ENCODE measurements at regions not wholly inside any gene's neighbourhood (a gene's known extent, or its start where the extent isn't known, plus 50 kb on each side); places are given as distances from the start of the nearest gene placed in this dataset.

- Mint-ChIP-seq H3K36me3 (no peaks in the 10 kb centered on the region), H3K9me3 (peaks cover 0 to 11% (median 2%) of the 10 kb centered on the region in 7 donors), H3K4me3 (no peak overlapping the region), H3K4me1 (no peaks in the 10 kb centered on the region), H3K27me3 (no peaks in the 10 kb centered on the region), H3K27ac (no peak overlapping the region)
- Histone ChIP-seq H3K27ac (ENCODE audit: insufficient read depth, low read length, poor library complexity, severe bottlenecking) (no peak overlapping the region), H3K4me3 (ENCODE audit: low read depth, low read length) (no peak overlapping the region), H3K27me3 (ENCODE audit: control insufficient read depth, insufficient read depth, low read length) (no peaks in the 10 kb centered on the region), H3K36me3 (ENCODE audit: control insufficient read depth, insufficient read depth, low read length) (no peaks in the 10 kb centered on the region), H3K4me1 (ENCODE audit: control insufficient read depth, insufficient read depth, low read length, poor library complexity, severe bottlenecking) (no peaks in the 10 kb centered on the region), H3K9me3 (ENCODE audit: control insufficient read depth in 2 of 2, low read length in 2 of 2) (no peaks in the 10 kb centered on the region)
- DNase-seq, result no peak
- ATAC-seq (ENCODE audit: low read depth in 2 of 2), result no peak
These were observed 480.9 kb upstream of the NOX3 start for GRCh38 chr6:155936551-155936950.

DNA sequence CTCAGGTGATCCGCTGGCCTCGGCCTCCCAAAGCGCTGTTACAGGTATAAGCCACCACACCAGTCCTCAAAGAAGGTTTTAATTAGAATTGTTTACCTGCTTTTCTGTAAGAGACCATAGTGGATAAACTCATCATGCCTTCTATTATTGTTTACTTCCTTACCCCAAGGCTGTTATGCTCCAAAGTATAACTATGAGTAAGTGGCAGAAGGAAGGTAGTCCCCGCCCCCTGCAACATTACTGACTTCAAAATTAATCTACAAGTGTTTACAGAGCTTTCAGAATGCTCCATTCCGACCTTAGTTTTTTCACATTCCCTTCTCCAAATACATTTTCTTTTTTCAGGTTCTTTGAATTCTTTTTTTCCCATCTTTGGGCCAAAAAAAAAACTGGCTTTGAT lies 480.5 kb upstream of the NOX3 start:
- peaks cover 0 to 6% (median 2%) of the 10 kb centered on the region in 7 donors for H3K9me3 Mint-ChIP-seq
- Histone ChIP-seq H3K27ac (ENCODE audit: insufficient read depth, low read length, poor library complexity, severe bottlenecking) (no peak overlapping the region), H3K36me3 (ENCODE audit: control insufficient read depth, insufficient read depth, low read length) (no peaks in the 10 kb centered on the region), H3K9me3 (ENCODE audit: control insufficient read depth in 2 of 2, low read length in 2 of 2) (no peaks in the 10 kb centered on the region), H3K4me1 (ENCODE audit: control insufficient read depth, insufficient read depth, low read length, poor library complexity, severe bottlenecking) (no peaks in the 10 kb centered on the region), H3K27me3 (ENCODE audit: control insufficient read depth, insufficient read depth, low read length) (no peaks in the 10 kb centered on the region), H3K4me3 (ENCODE audit: low read depth, low read length) (no peak overlapping the region)
- no peak for DNase-seq
- no peak overlapping the region for H3K27ac Mint-ChIP-seq
- H3K36me3 Mint-ChIP-seq, result no peaks in the 10 kb centered on the region
- no peak overlapping the region for H3K4me3 Mint-ChIP-seq
- no peaks in the 10 kb centered on the region for H3K27me3 Mint-ChIP-seq
- no peaks in the 10 kb centered on the region for H3K4me1 Mint-ChIP-seq
- ATAC-seq (ENCODE audit: low read depth in 2 of 2), result no peak

DNA sequence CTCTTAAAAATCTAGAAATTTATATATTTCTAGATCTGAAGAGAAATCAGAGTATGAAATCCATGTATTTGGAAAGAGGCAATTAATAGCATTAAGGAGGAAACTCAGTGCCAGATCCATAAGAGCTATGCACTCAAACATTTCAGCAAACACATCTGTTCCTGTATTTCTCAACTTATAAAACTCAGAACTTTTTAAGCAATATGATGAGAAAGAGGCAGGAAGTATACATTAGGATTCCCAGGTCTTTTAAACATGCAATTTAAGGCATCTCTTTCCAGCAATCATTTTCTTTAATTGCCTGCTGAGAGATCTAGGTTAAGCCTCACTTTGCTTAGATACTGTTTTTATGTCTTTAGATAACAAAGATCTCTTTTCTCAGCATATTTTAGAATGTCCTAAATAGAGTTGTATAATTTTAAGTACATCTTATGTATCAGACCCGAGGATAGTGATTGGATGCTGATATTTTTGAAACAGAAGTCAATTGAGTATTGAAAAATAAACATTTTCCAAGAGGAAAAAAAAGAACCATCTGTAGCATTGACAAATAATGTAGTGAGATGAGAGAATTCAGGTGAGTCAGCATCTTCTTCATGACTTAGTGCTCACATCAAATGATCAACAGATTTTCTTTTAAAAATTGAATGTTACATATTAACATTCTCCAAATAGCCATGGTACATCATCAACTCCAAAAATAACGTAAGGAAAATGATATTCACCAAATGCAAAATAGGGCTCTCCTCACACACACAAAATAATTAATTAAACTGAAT lies 461.4 kb upstream of the NOX3 start:
- Histone ChIP-seq H3K4me3 (ENCODE audit: low read depth, low read length) (no peak overlapping the region), H3K36me3 (ENCODE audit: control insufficient read depth, insufficient read depth, low read length) (no peaks in the 10 kb centered on the region), H3K9me3 (ENCODE audit: control insufficient read depth in 2 of 2, low read length in 2 of 2) (no peaks in the 10 kb centered on the region), H3K4me1 (ENCODE audit: control insufficient read depth, insufficient read depth, low read length, poor library complexity, severe bottlenecking) (no peaks in the 10 kb centered on the region), H3K27ac (ENCODE audit: insufficient read depth, low read length, poor library complexity, severe bottlenecking) (no peak overlapping the region), H3K27me3 (ENCODE audit: control insufficient read depth, insufficient read depth, low read length) (no peaks in the 10 kb centered on the region)
- Mint-ChIP-seq H3K36me3 (no peaks in the 10 kb centered on the region), H3K4me1 (no peaks in the 10 kb centered on the region), H3K27ac (no peak overlapping the region), H3K27me3 (no peaks in the 10 kb centered on the region), H3K4me3 (no peak overlapping the region), H3K9me3 (peaks cover 0 to 2% (median 0%) of the 10 kb centered on the region in 7 donors)
- ATAC-seq (ENCODE audit: low read depth in 2 of 2) (no peak), DNase-seq (no peak)

DNA sequence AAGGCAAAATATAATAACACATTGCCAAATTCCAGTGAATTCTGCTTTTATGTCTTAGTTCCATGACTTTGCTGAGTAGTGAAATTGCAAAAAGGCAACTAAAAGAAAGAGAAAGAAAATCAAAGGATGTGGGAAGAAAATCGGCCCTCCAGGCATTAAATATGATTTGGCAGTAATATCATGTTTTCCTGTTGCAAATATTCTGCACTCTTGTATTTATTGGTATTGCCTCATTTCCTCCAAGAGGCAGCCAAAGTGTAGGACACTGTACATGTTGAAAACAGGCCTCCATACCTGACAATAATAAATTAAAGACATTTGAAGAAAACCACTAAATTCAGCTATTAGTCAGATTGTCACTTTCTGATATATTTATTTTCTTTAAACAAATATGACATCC lies 460.0 kb upstream of the NOX3 start:
- no peaks in the 10 kb centered on the region for H3K9me3 ChIP-seq (ENCODE audit: control insufficient read depth in 2 of 2, low read length in 2 of 2)
- peaks cover 3% of the 10 kb centered on the region for H3K27me3 Mint-ChIP-seq
- DNase-seq (no peak), ATAC-seq (ENCODE audit: low read depth in 2 of 2) (no peak)
- no peaks in the 10 kb centered on the region for H3K4me1 ChIP-seq (ENCODE audit: control insufficient read depth, insufficient read depth, low read length, poor library complexity, severe bottlenecking)
- no peak overlapping the region for H3K27ac Mint-ChIP-seq
- no peak overlapping the region for H3K4me3 ChIP-seq (ENCODE audit: low read depth, low read length)
- no peaks in the 10 kb centered on the region for H3K36me3 ChIP-seq (ENCODE audit: control insufficient read depth, insufficient read depth, low read length)
- H3K36me3 Mint-ChIP-seq, result no peaks in the 10 kb centered on the region
- H3K4me3 Mint-ChIP-seq, result no peak overlapping the region
- H3K9me3 Mint-ChIP-seq, result peaks cover 0 to 6% (median 2%) of the 10 kb centered on the region in 7 donors
- H3K27ac ChIP-seq (ENCODE audit: insufficient read depth, low read length, poor library complexity, severe bottlenecking), result no peak overlapping the region
- no peaks in the 10 kb centered on the region for H3K4me1 Mint-ChIP-seq
- H3K27me3 ChIP-seq (ENCODE audit: control insufficient read depth, insufficient read depth, low read length), result no peaks in the 10 kb centered on the region

DNA sequence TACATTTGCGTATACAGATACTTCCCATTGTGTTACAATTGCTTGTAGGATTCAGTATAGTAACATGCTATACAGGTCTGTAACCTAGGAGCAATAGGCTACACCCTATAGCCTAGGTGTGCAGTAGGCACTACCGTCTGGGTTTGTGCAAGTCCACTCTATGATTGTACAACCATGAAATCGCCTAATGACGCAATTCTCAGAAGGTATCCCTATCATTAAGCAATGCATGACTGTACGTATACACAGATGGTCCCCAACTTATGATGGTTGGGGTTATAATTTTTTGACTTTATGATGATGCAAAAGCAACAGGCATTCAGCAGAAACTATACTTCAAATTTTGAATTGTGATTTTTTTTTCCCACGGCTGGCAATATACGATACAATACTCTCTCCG lies 458.2 kb upstream of the NOX3 start:
- Mint-ChIP-seq H3K4me3 (no peak overlapping the region), H3K36me3 (no peaks in the 10 kb centered on the region)
- no peaks in the 10 kb centered on the region for H3K27me3 ChIP-seq (ENCODE audit: control insufficient read depth, insufficient read depth, low read length)

GRCh38 chr6:155909710-155910109 lies 454.1 kb upstream of the NOX3 start:
- DNase-seq (no peak), ATAC-seq (ENCODE audit: low read depth in 2 of 2) (no peak)
- no peaks in the 10 kb centered on the region for H3K4me1 ChIP-seq (ENCODE audit: control insufficient read depth, insufficient read depth, low read length, poor library complexity, severe bottlenecking)

More for the DNA sequence above, 458.2 kb upstream of the NOX3 start:
- ATAC-seq (ENCODE audit: low read depth in 2 of 2), result no peak
- H3K4me1 ChIP-seq (ENCODE audit: control insufficient read depth, insufficient read depth, low read length, poor library complexity, severe bottlenecking), result no peaks in the 10 kb centered on the region
- Mint-ChIP-seq H3K27ac (no peak overlapping the region), H3K4me1 (no peaks in the 10 kb centered on the region), H3K27me3 (peaks cover 4% of the 10 kb centered on the region), H3K9me3 (peaks cover 0 to 8% (median 3%) of the 10 kb centered on the region in 7 donors)
- no peak overlapping the region for H3K4me3 ChIP-seq (ENCODE audit: low read depth, low read length)
- DNase-seq, result no peak
- no peak overlapping the region for H3K27ac ChIP-seq (ENCODE audit: insufficient read depth, low read length, poor library complexity, severe bottlenecking)
- no peaks in the 10 kb centered on the region for H3K36me3 ChIP-seq (ENCODE audit: control insufficient read depth, insufficient read depth, low read length)
- H3K9me3 ChIP-seq (ENCODE audit: control insufficient read depth in 2 of 2, low read length in 2 of 2), result no peaks in the 10 kb centered on the region

DNA sequence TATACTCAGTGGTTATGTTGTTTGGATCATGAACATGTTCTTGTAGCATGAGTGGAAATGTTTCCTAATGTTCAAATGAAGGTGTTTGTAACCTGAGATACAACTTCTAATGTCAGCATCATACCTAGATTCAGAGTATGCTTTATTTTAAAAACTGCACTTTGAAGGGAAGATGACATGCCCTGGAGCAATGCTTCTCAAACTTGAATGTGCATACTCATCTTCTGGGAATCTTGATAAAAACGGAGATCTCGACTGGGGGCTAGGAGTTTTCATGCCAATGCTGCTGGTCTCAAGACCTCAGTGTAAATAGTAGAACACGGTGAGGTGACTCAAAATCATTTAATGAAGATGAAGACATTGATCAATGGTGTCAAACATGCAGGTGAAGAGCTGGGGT lies 440.0 kb upstream of the NOX3 start:
- no peaks in the 10 kb centered on the region for H3K36me3 Mint-ChIP-seq
- DNase-seq (no peak), ATAC-seq (ENCODE audit: low read depth in 2 of 2) (no peak)
- no peaks in the 10 kb centered on the region for H3K9me3 Mint-ChIP-seq
- Histone ChIP-seq H3K4me1 (ENCODE audit: control insufficient read depth, insufficient read depth, low read length, poor library complexity, severe bottlenecking) (no peaks in the 10 kb centered on the region), H3K4me3 (ENCODE audit: low read depth, low read length) (no peak overlapping the region), H3K27ac (ENCODE audit: insufficient read depth, low read length, poor library complexity, severe bottlenecking) (no peak overlapping the region), H3K36me3 (ENCODE audit: control insufficient read depth, insufficient read depth, low read length) (no peaks in the 10 kb centered on the region), H3K27me3 (ENCODE audit: control insufficient read depth, insufficient read depth, low read length) (no peaks in the 10 kb centered on the region), H3K9me3 (ENCODE audit: control insufficient read depth in 2 of 2, low read length in 2 of 2) (no peaks in the 10 kb centered on the region)
- H3K27ac Mint-ChIP-seq, result no peak overlapping the region
- H3K4me1 Mint-ChIP-seq, result no peaks in the 10 kb centered on the region
- H3K27me3 Mint-ChIP-seq, result no peaks in the 10 kb centered on the region
- H3K4me3 Mint-ChIP-seq, result no peak overlapping the region

More at GRCh38 chr6:155909710-155910109, 454.1 kb upstream of the NOX3 start:
- no peaks in the 10 kb centered on the region for H3K36me3 ChIP-seq (ENCODE audit: control insufficient read depth, insufficient read depth, low read length)
- Mint-ChIP-seq H3K27ac (no peak overlapping the region), H3K36me3 (no peaks in the 10 kb centered on the region), H3K27me3 (peaks cover 10% of the 10 kb centered on the region), H3K9me3 (peaks cover 2 to 12% (median 11%) of the 10 kb centered on the region in 7 donors), H3K4me3 (no peak overlapping the region), H3K4me1 (no peaks in the 10 kb centered on the region)
- H3K4me3 ChIP-seq (ENCODE audit: low read depth, low read length), result no peak overlapping the region
- H3K27ac ChIP-seq (ENCODE audit: insufficient read depth, low read length, poor library complexity, severe bottlenecking), result no peak overlapping the region
- no peaks in the 10 kb centered on the region for H3K9me3 ChIP-seq (ENCODE audit: control insufficient read depth in 2 of 2, low read length in 2 of 2)
- no peaks in the 10 kb centered on the region for H3K27me3 ChIP-seq (ENCODE audit: control insufficient read depth, insufficient read depth, low read length)

GRCh38 chr6:155894758-155895157 lies 439.1 kb upstream of the NOX3 start:
- Mint-ChIP-seq H3K9me3 (no peaks in the 10 kb centered on the region), H3K36me3 (no peaks in the 10 kb centered on the region), H3K4me3 (no peak overlapping the region), H3K27ac (no peak overlapping the region), H3K4me1 (no peaks in the 10 kb centered on the region), H3K27me3 (no peaks in the 10 kb centered on the region)
- ATAC-seq (ENCODE audit: low read depth in 2 of 2), result no peak
- no peaks in the 10 kb centered on the region for H3K9me3 ChIP-seq (ENCODE audit: control insufficient read depth in 2 of 2, low read length in 2 of 2)
- H3K4me1 ChIP-seq (ENCODE audit: control insufficient read depth, insufficient read depth, low read length, poor library complexity, severe bottlenecking), result no peaks in the 10 kb centered on the region
- no peaks in the 10 kb centered on the region for H3K27me3 ChIP-seq (ENCODE audit: control insufficient read depth, insufficient read depth, low read length)
- no peak for DNase-seq
- H3K4me3 ChIP-seq (ENCODE audit: low read depth, low read length), result no peak overlapping the region
- H3K27ac ChIP-seq (ENCODE audit: insufficient read depth, low read length, poor library complexity, severe bottlenecking), result no peak overlapping the region
- no peaks in the 10 kb centered on the region for H3K36me3 ChIP-seq (ENCODE audit: control insufficient read depth, insufficient read depth, low read length)

Measured in CD4-positive, CD25-positive, alpha-beta regulatory T cell (primary cell).